GM19372 (cell line): ENCODE measurements at regions not wholly inside any gene's neighbourhood (a gene's known extent, or its start where the extent isn't known, plus 50 kb on each side); places are given as distances from the start of the nearest gene placed in this dataset.
"Not testable (repeated sequence)": the region's sequence is repeated elsewhere in the genome, so short reads cannot be mapped to it uniquely, and the experiment has no call there.

ENCODE experiments used
- ATAC-seq: cut with Tn5 transposase; IDR thresholded peaks from one replicate; pipeline ENCODE4 v1.9.1; 2021; ENCODE audit warnings: mild to moderate bottlenecking, low read depth, moderate library complexity; ENCODE audit not compliant: unreplicated experiment

GRCh38 chrX:817759-818300 lies 187.2 kb downstream of the SHOX start:
- ATAC-seq, result no peak

GRCh38 chrX:817147-817546 lies 186.6 kb downstream of the SHOX start:
- ATAC-seq, result not testable (repeated sequence)

DNA sequence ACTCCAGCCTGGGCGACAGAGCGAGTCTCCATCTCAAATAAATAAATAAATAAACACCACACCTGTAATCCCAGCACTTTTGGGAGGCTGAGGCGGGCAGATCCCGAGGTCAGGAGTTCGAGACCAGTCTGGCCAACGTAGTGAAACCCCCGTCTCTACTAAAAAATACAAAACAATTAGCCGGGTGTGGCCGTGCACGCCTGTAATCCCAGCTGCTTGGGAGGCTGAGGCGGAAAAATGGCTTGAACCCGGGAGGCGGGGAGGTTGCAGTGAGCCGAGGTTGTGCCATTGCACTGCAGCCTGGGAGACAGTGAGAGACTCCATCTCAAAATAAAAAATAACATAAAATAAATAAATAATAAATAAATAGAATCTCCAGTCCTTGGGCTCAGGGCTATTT lies 185.8 kb downstream of the SHOX start:
- no peak for ATAC-seq

DNA sequence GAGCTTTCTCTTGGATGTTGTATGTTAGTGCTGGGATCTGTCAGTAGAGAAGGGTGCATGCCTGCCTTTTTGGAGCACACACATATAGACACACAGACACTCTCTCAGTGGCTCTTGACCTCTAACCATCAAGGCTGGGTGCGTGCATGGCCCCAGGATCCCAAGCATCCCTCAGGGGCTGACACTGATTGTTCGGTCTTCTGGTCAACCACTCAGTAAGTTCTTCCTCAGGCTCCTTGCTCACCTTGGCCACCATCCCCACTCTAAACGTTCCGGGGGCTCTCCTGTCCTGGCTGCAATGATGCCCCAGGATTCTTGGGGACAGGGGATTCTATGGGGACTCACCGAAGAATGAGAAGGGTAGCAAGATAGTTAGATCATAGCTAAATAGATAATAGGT lies 179.6 kb downstream of the SHOX start:
- no peak for ATAC-seq

DNA sequence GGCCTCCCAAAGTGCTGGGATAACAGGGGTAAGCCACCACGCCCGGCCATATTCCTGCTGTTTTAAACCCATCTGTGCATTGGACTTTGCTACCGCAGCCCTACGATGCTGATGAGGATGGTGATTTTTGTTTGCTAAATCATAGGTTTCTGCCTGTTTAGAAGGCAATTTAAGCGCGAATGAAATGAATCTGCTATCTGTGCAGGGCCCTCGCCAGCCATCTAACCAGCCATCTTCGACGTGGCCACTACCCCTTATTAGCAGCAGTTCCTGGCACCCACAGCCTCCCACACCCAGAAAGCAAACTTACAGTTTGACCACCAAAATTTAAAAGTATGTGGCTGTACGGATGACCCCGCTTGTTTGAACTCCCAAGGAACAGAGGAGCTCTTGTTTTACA lies 178.5 kb downstream of the SHOX start:
- ATAC-seq, result no peak

GRCh38 chrX:806586-806985 lies 176.0 kb downstream of the SHOX start:
- ATAC-seq, result no peak

DNA sequence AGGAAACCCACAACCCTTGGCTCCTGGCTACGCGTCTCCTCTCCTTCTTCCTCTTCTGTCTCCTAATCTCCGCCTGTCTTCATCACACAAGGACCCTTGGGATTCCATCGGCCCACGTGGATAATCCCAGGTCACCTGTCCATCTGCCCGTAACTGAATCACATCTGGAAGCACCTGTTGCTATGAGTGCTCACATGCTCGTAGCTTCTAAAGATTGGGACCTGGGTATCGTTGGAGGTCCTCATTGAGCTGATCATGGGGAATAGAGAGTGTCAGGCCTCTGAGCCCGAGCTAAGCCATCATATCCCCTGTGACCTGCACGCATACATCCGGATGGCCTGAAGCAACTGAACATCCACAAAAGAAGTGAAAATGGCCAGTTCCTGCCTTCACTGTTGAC lies 175.4 kb downstream of the SHOX start:
- ATAC-seq, result no peak

DNA sequence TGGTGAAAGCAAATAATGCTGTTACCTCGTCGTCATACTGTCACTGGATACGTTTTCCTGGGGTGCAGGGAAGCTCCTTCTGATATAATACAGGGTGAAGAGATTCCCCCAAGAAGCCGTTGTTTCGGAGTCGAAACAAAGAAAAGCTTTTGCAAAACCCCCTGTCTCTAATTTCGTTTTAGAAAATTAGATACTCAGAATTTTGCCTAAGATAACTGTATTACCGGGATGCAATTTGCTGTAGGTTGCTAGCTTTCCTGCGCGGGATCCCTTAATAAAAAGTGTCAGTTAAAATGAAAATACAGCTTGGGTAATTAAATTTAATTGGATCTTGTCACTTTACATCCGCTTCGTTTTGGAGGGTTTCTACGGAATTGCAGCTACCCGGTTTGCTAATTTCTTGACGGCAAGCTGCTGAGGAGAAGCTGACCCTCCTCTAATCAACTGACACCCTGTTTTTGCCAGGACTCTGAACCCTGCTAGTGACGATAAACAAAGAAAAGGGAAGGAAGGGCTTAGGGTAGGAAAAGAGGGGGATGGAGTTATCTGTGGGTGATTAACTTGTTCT lies 174.6 kb downstream of the SHOX start:
- ATAC-seq, result no peak

DNA sequence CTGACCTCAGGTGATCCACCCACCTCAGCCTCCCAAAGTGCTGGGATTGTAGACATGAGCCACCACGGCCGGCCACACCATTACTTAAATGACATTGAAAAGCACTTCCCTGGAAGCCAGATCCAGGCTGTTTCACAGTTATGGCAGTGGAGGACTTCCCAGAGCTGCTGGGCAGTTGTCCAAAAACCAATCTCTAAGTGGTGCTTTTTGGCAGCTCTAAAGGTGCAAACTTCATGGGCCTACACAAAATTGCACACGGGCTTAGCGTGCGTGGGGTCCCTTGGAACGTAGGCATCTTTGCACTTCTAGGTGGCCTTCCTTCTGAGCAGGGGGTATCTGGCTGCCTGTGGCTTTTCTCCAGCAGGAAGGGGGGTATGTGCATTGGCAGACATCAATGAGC lies 172.3 kb downstream of the SHOX start:
- ATAC-seq, result no peak

- ATAC-seq, result no peak
Measured at GRCh38 chrX:799808-800207, 169.2 kb downstream of the SHOX start.

DNA sequence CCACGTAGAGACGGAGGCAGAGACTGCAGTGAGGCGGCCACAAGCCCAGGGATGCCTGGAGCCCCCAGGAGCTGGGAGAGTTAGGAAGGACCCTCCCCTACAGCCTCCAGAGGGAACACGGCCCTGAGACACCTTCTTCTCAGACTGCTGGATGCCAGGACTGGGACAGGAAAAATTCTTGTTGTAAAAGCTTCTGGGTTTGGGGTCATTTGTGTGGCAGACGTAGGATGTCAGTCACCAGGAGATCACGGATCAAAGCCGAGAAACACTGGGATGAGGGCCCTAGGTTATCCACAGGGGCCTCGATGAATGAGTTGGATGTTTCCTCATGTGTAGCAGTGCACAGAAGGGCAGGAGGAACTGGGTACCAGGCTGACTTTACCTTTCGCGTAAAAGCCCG lies 163.7 kb downstream of the SHOX start:
- ATAC-seq, result no peak

- ATAC-seq, result no peak
Measured at GRCh38 chrX:793216-793770, 162.7 kb downstream of the SHOX start.

- no peak for ATAC-seq
Measured at GRCh38 chrX:791479-792034, 161.0 kb downstream of the SHOX start.

- ATAC-seq, result no peak
Measured at GRCh38 chrX:790783-791360, 160.3 kb downstream of the SHOX start.

DNA sequence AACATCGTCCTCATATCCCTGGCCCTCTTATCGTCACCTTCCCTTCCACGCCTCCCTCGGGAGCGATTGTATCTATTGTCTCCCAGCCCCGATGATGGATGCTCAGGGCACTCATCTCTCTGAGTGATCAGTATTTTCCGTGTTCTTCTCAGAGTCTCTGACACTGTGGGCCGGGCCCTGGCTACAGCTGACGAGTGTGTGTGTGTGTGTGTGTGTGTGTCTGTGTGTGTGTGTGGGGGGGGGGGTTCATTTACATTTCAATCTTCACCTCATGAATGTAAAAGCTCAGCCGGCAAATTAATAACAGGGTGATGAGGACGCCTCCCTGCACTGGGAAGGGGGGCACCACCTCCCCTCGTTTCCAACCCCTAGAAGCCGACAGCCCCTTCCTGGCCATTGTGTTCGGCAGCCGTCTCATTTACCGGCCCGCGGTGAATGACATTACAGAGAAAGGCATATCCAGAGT lies 159.5 kb downstream of the SHOX start:
- ATAC-seq, result no peak

GRCh38 chrX:789096-789495 lies 158.5 kb downstream of the SHOX start:
- ATAC-seq, result no peak

DNA sequence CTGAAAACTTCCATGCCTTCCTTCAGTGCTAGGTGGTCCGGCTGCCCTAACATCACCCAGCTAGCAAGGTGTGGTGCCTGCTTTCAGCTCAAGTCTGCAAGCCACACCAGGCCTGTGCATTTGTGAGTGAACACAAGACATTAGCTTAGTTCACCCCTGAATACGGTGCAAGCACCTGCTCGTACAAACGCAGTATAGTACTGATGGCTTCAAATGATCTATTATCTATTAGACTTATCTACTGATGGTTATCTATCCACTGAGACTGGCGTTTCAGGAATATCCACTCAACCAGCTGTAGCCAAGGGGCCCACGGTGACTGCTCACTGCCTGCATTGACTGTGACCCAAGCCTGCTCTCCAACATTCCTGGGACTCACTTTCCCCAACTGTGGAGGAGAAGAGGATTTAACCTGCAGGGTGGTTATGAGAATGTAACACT lies 155.9 kb downstream of the SHOX start:
- ATAC-seq, result no peak

DNA sequence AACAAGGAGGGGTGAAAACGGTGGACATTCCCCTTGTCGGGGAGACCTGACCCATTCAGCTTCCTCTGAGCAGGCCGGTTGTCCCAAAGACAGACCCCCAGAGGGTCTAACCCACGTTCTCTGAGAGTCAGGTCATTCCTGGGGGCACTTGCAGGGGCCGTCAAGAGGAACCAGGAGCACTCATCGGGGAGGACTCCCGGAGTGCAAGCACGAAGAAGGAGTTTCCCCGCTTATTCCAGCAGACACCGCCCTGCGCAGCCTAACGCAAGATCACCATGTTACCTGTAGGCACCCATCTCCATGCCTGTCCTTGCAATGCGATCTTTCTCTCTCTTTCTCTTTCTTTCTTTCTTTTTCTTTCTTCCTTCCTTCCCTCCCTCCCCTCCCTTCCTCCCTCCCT lies 154.2 kb downstream of the SHOX start:
- ATAC-seq, result no peak

DNA sequence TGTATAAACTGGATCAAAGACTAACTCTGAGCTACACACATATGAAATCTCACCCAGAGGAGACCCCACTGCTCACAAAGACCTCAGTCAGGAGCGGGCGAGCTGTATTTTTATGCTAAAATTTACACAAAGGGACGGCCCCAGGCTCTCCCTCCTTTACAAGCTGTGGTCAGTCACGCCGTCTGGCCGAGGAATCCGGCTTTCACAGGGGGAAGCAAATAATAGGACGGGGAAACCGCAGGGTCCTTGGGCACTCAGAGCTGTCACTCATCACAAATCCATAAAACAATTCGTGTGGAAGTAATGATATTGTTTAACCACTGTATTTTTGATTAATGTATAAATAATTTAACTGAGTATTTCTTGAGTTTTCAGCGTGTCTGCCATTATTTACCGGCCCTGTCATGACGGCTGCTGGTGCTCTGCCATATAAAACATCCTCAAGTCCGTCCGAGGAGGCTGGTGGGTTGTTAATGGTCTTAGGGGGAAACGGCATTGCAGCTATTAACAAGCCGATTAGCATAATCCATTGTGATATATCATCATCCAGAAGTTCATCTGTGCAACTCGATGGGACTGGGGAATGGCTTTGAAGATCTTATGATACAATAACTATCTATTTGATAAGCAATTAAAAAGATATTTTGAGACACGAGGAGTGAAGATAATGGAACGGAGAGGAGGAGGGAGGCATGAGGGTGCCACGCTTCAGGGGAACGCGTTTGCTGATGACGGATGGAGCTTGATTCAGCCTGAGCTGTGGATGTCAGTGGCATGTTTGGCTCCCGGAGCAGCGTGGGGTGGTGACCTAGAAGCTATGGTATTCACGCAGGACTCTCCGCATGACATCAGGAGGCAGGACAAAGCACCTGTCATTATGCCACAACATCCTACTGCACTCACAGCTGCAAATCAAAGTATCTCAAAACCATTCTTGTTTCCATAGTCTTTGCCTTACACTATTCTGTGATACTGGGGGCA lies 150.9 kb downstream of the SHOX start:
- no peak for ATAC-seq

- ATAC-seq, result no peak
Measured at GRCh38 chrX:776529-777230, 146.1 kb downstream of the SHOX start.
